Astrocyte of the cerebellum (primary cell): ENCODE measurements at regions not wholly inside any gene's neighbourhood (a gene's known extent, or its start where the extent isn't known, plus 50 kb on each side); places are given as distances from the start of the nearest gene placed in this dataset.

Experiments used
- DNase-seq: peaks from one replicate; pipeline ENCODE4 v3.0.0-alpha.2; 2011; ENCODE audit warnings: low read depth
- H3K4me3 ChIP-seq: 2 replicates; pipeline ENCODE4 v1.5.1; 2011; ENCODE audit warnings: mild to moderate bottlenecking, low read depth, low read length, moderate library complexity
- in situ Hi-C: cut with HindIII; loops from 2 replicates; pipeline ENCODE4 v1.10.0; 2017; ENCODE audit warnings: low sequenced_read_pairs
- TF ChIP-seq, protein P1 (sequence below): IDR thresholded peaks from 2 replicates; pipeline ENCODE4 v1.5.1; 2012; ENCODE audit warnings: low read length, low read depth, moderate library complexity, mild to moderate bottlenecking; ENCODE audit errors: missing control alignments

- TF ChIP-seq, protein P1, sequence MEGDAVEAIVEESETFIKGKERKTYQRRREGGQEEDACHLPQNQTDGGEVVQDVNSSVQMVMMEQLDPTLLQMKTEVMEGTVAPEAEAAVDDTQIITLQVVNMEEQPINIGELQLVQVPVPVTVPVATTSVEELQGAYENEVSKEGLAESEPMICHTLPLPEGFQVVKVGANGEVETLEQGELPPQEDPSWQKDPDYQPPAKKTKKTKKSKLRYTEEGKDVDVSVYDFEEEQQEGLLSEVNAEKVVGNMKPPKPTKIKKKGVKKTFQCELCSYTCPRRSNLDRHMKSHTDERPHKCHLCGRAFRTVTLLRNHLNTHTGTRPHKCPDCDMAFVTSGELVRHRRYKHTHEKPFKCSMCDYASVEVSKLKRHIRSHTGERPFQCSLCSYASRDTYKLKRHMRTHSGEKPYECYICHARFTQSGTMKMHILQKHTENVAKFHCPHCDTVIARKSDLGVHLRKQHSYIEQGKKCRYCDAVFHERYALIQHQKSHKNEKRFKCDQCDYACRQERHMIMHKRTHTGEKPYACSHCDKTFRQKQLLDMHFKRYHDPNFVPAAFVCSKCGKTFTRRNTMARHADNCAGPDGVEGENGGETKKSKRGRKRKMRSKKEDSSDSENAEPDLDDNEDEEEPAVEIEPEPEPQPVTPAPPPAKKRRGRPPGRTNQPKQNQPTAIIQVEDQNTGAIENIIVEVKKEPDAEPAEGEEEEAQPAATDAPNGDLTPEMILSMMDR, result no peak
- H3K4me3 ChIP-seq, result no peak overlapping the region
- no peak for DNase-seq
- in situ Hi-C loops, result no loop called here
These were observed 330.2 kb downstream of the TEX29 start for GRCh38 chr13:111650626-111651025.

DNA sequence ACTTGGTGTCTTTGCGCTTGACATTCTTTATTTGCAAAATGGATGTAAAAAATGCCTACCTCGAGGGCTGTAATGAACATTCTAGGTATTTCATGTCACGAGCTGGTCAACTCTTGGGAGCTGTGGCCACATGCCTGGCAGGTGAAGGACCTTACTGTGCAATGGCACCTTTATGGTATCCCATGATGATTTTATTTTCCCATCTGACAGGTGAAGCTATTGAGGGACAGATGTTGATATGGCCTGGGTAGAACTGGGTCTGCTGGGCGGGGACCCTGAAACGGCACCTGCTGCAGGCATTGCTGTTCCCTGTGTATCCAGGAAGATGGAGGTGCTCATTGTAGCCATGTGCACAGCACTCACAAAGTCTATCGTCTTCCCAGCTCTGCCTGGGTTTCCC is 332.2 kb downstream of the TEX29 start:
- DNase-seq, result no peak
- TF ChIP-seq, protein P1, result no peak
- no peak overlapping the region for H3K4me3 ChIP-seq
- in situ Hi-C loops, result no loop called here

GRCh38 chr13:111654531-111654930 is 334.1 kb downstream of the TEX29 start:
- in situ Hi-C loops, result no loop called here
- DNase-seq, result no peak
- no peak overlapping the region for H3K4me3 ChIP-seq

DNA sequence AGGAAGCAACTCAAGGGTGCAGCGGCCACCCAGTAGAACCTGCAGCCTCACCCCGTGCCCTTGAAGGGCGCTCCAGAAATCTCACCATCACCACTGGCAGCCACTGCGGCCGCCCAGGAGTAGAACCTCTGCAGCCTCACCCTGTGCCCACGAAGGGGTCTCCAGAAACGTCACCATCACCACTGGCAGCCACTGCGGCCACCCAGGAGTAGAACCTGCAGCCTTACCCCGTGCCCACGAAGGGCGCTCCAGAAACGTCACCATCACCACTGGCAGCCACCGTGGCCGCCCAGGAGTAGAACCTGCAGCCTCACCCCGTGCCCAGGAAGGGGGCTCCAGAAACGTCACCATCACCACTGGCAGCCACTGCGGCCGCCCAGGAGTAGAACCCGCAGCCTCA is 336.0 kb downstream of the TEX29 start:
- TF ChIP-seq, protein P1, result no peak
- DNase-seq, result no peak
- in situ Hi-C loops, result no loop called here
- H3K4me3 ChIP-seq, result no peak overlapping the region

More at GRCh38 chr13:111654531-111654930, 334.1 kb downstream of the TEX29 start:
- TF ChIP-seq, protein P1, result no peak

DNA sequence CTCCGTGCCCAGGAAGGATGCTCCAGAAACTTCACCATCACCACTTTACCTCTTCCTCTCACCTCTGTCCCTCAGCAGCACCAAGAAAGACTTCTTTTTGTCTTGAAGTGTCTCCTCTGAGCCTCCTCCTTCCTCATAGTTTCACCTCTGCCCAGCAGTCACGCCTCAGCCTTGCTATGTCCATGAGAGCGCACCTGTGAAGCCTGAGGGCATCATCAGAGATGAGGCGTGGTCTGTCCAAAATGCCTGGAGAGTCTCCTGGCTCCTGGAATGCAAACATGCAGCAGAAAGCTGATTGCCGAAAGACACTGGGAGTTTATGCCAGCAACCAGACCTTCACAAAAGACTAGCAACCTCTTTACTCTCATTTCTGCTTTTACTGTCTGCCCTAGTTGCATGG is 336.6 kb downstream of the TEX29 start:
- no peak overlapping the region for H3K4me3 ChIP-seq
- in situ Hi-C loops, result no loop called here
- DNase-seq, result no peak
- TF ChIP-seq, protein P1, result no peak

DNA sequence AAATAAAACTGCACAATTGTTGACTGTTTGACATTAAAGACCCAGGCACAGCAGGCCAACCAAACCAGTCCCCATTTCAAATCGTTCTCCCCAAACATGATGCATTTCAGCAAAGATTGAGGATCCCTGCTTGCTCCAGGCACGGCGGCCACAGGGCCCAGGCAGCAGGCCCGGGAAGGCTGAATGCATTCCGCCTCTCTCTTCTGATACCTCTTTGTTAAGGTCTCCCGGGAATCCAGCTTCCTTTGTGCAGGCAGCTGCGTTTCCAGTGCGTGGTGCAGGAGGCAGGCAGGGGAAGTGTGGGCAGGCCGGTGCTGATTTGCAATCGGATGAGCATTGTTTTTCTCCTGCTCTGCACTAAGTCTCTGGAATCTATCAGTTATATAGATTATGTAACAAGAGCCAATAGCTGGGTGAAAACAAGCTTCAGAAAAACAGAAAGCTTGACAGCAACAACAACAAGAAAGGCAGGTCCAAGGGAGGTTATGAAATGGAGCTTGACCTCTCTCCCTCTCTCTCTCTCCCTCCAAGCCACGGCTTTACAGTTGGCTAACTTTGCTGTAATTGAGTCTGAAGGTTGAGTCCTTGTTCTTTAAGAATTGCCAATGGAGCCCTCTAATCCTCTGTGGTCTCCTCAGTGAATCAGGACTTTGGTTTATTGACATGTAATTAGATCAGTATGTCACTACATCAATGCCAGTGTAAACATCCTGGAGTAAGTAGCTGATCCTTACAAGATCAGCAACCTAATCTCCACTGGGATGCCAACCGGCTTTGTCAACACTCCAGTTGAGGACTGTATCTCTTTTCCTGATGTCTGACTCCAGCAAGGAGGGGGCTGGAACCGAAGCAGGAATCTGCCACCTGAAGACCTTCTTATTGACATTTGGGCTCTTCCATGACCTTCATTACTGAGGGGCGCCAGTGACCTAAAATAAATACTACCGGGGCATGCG is 338.0 kb downstream of the TEX29 start:
- no peak for DNase-seq
- H3K4me3 ChIP-seq, result no peak overlapping the region
- TF ChIP-seq, protein P1, result no peak
- in situ Hi-C loops, result no loop called here
